Peyer's patch (tissue), 4 donors: ENCODE measurements at regions not wholly inside any gene's neighbourhood (a gene's known extent, or its start where the extent isn't known, plus 50 kb on each side); places are given as distances from the start of the nearest gene placed in this dataset.

ENCODE experiments used
- POLR2A ChIP-seq, 2 donors: fragments of 450-650 bp; IDR thresholded peaks; one replicate each; pipeline ENCODE4 v1.5.1; 2017; ENCODE audit warnings: antibody characterized with exemption in 2 of 2, mild to moderate bottlenecking in 2 of 2, moderate library complexity in 2 of 2
- TF ChIP-seq, protein P1 (sequence below), 6 experiments: fragments of 450-650 bp in 4 of 6; fragments of 200-600 bp in 2 of 6; sonication (generic) in 1 of 6; IDR thresholded peaks; one replicate each; pipeline ENCODE4 v1.5.1; 2017 to 2019; ENCODE audit warnings: antibody characterized with exemption in 6 of 6, mild to moderate bottlenecking in 3 of 6, moderate library complexity in 1 of 6

DNA sequence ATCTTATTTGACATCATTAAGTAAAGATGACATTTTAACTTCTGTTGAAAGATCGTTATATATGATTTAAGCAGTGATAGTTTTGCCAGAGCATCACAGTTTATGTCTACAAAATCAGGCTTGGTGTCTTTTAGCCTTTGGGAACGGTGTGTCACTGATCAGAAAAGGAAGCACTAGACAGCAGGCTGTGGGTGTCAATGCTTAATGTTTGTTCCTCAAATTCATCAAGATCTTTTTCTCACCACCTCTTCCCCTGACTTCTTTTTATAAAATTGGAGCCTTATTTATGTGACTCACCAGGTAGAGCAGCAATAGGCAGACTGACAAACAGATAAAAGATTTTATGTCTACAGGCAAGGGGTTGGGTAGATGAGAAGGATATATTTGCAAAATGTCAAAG is 1558.5 kb downstream of the EFNB2 start:
- TF ChIP-seq, protein P1, sequence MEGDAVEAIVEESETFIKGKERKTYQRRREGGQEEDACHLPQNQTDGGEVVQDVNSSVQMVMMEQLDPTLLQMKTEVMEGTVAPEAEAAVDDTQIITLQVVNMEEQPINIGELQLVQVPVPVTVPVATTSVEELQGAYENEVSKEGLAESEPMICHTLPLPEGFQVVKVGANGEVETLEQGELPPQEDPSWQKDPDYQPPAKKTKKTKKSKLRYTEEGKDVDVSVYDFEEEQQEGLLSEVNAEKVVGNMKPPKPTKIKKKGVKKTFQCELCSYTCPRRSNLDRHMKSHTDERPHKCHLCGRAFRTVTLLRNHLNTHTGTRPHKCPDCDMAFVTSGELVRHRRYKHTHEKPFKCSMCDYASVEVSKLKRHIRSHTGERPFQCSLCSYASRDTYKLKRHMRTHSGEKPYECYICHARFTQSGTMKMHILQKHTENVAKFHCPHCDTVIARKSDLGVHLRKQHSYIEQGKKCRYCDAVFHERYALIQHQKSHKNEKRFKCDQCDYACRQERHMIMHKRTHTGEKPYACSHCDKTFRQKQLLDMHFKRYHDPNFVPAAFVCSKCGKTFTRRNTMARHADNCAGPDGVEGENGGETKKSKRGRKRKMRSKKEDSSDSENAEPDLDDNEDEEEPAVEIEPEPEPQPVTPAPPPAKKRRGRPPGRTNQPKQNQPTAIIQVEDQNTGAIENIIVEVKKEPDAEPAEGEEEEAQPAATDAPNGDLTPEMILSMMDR (IDR thresholded peaks at IDR 0.05): no peak
- TF ChIP-seq POLR2A (IDR thresholded peaks at IDR 0.05): no peak
